SK-N-SH (cell line): ENCODE measurements at regions not wholly inside any gene's neighbourhood (a gene's known extent, or its start where the extent isn't known, plus 50 kb on each side); places are given as distances from the start of the nearest gene placed in this dataset.

Experiments used
- CTCF ChIA-PET: fragments of 300-600, 350-600 bp; formaldehyde crosslinking; extraction: SDS; loops from one replicate; lab custom pipeline; 2021; lab: Yijun Ruan, JAX
- POLR2A ChIA-PET: fragments of 350-600 bp; sonication (Branson Sonifier 250); formaldehyde crosslinking; extraction: SDS; loops from one replicate; lab custom pipeline; 2020; ENCODE audit warnings: antibody characterized with exemption, inconsistent platforms; lab: Yijun Ruan, JAX
- DNase-seq: peaks from one replicate; pipeline ENCODE4 v3.0.0; 2012
- H2AFZ ChIP-seq: fragments of 200-600 bp; sonication (generic); 2 replicates; pipeline ENCODE4 v1.8.1; 2016; ENCODE audit warnings: antibody characterized with exemption, mild to moderate bottlenecking, low read depth
- H3F3A ChIP-seq: fragments of 200-600 bp; sonication (generic); replicated peaks from 2 replicates; pipeline ENCODE3; 2016; ENCODE audit warnings: antibody characterized with exemption, mild to moderate bottlenecking; ENCODE audit not compliant: insufficient read depth
- H3K27ac ChIP-seq, 2 experiments: fragments of 200-500 bp in 1 of 2; fragments of 200-600 bp in 1 of 2; sonication (Bioruptor generic) in 1 of 2; sonication (generic), shearing (Covaris generic) in 1 of 2; 2 replicates each; pipeline versions ENCODE4 v1.5.1 to v1.6.1; 2014 to 2016; ENCODE audit warnings: low read depth in 2 of 2, inconsistent platforms in 1 of 2, low read length in 1 of 2, mild to moderate bottlenecking in 1 of 2, mixed read lengths in 1 of 2
- H3K27me3 ChIP-seq: fragments of 200-600 bp; sonication (generic), shearing (Covaris generic); 2 replicates; pipeline ENCODE4 v1.6.1; 2016; ENCODE audit warnings: mixed run types; ENCODE audit not compliant: insufficient read depth
- H3K36me3 ChIP-seq, 2 experiments: fragments of 200-500 bp in 1 of 2; fragments of 200-600 bp in 1 of 2; sonication (Bioruptor generic) in 1 of 2; sonication (generic) in 1 of 2; replicated peaks in 1 of 2; 2 replicates each; pipeline versions ENCODE3 to v1.5.1; 2014 to 2016; ENCODE audit warnings: low read length in 1 of 2, mild to moderate bottlenecking in 1 of 2; ENCODE audit not compliant: insufficient read depth in 2 of 2, control insufficient read depth in 1 of 2
- H3K4me1 ChIP-seq, 2 experiments: fragments of 200-500 bp in 1 of 2; fragments of 200-600 bp in 1 of 2; sonication (Bioruptor generic) in 1 of 2; sonication (generic), shearing (Covaris generic) in 1 of 2; 2 replicates each; pipeline versions ENCODE4 v1.5.1 to v1.6.1; 2014 to 2016; ENCODE audit warnings: low read depth in 1 of 2, low read length in 1 of 2, mixed run types in 1 of 2; ENCODE audit not compliant: insufficient read depth in 2 of 2, control insufficient read depth in 1 of 2
- H3K4me2 ChIP-seq: fragments of 200-600 bp; sonication (generic), shearing (Covaris generic); 2 replicates; pipeline ENCODE4 v1.6.1; 2017; ENCODE audit warnings: mixed run types
- H3K4me3 ChIP-seq, 2 experiments: fragments of 200-500 bp in 1 of 2; fragments of 200-600 bp in 1 of 2; sonication (Bioruptor generic) in 1 of 2; sonication (generic), shearing (Covaris generic) in 1 of 2; 2 replicates each; pipeline versions ENCODE4 v1.5.1 to v1.8.1; 2014 to 2016; ENCODE audit warnings: low read depth in 2 of 2, inconsistent platforms in 1 of 2, low read length in 1 of 2, mild to moderate bottlenecking in 1 of 2, mixed read lengths in 1 of 2, moderate library complexity in 1 of 2
- H3K79me2 ChIP-seq: fragments of 200-600 bp; sonication (generic); 2 replicates; pipeline ENCODE4 v1.8.1; 2017; ENCODE audit warnings: mild to moderate bottlenecking; ENCODE audit not compliant: insufficient read depth
- H3K9ac ChIP-seq: fragments of 200-600 bp; sonication (generic); 2 replicates; pipeline ENCODE4 v1.6.1; 2017; ENCODE audit warnings: mixed run types
- H3K9me2 ChIP-seq: fragments of 200-600 bp; sonication (generic); 2 replicates; pipeline ENCODE4 v1.6.1; 2017; ENCODE audit warnings: mixed run types
- H3K9me3 ChIP-seq: fragments of 200-600 bp; sonication (generic); 2 replicates; pipeline ENCODE4 v1.6.1; 2017; ENCODE audit warnings: mixed run types, mild to moderate bottlenecking, moderate library complexity
- H4K20me1 ChIP-seq: fragments of 200-600 bp; sonication (generic); 2 replicates; pipeline ENCODE4 v1.6.1; 2017; ENCODE audit warnings: mild to moderate bottlenecking, mixed run types; ENCODE audit not compliant: insufficient read depth
- CTCF ChIP-seq: fragments of 200-600 bp; sonication (generic); IDR thresholded peaks from 2 replicates; pipeline ENCODE4 v1.6.1; 2017; ENCODE audit warnings: antibody characterized with exemption, mild to moderate bottlenecking, moderate library complexity
- EP300 ChIP-seq, 2 experiments: IDR thresholded peaks; 2 replicates each; pipeline versions ENCODE4 v1.4.0 to v1.6.1; 2012; ENCODE audit warnings: borderline replicate concordance in 1 of 2, low read depth in 1 of 2, low read length in 1 of 2
- GATA2 ChIP-seq: sonication (generic); formaldehyde crosslinking; IDR thresholded peaks from 2 replicates; pipeline ENCODE4 v1.5.0; 2020; ENCODE audit warnings: mild to moderate bottlenecking, missing genetic modification reagents
- IRF3 ChIP-seq: fragments of 150-350 bp; IDR thresholded peaks from 2 replicates; pipeline ENCODE4 v1.6.1; 2016; ENCODE audit warnings: mild to moderate bottlenecking, low read depth, low read length
- POLR2AphosphoS5 ChIP-seq: IDR thresholded peaks from 2 replicates; pipeline ENCODE4 v1.6.1; 2012; ENCODE audit warnings: low read depth, low read length
- RAD21 ChIP-seq: IDR thresholded peaks from 2 replicates; pipeline ENCODE4 v1.6.1; 2012; ENCODE audit warnings: mild to moderate bottlenecking, low read length
- RCOR1 ChIP-seq: fragments of 150-350 bp; IDR thresholded peaks from 2 replicates; pipeline ENCODE4 v1.6.1; 2017; ENCODE audit warnings: antibody characterized with exemption, low read length
- RFX5 ChIP-seq: IDR thresholded peaks from 2 replicates; pipeline ENCODE4 v1.6.1; 2012; ENCODE audit warnings: mild to moderate bottlenecking, improper control_type of control experiment, low read length
- RXRA ChIP-seq: IDR thresholded peaks from 2 replicates; pipeline ENCODE4 v1.4.0; 2012; ENCODE audit warnings: low read depth, mild to moderate bottlenecking, borderline replicate concordance
- SIN3A ChIP-seq: IDR thresholded peaks from 2 replicates; pipeline ENCODE4 v1.6.1; 2012; ENCODE audit warnings: low read depth, mild to moderate bottlenecking, low read length, moderate library complexity, borderline replicate concordance
- TEAD4 ChIP-seq: IDR thresholded peaks from 2 replicates; pipeline ENCODE4 v1.4.0; 2012; ENCODE audit warnings: mild to moderate bottlenecking, borderline replicate concordance; ENCODE audit not compliant: insufficient read depth
- WGBS: methylation state at CpG from one replicate; pipeline ENCODE4 v1.1.6; 2017; ENCODE audit warnings: low lambda C conversion rate; 5-methylcytosine and 5-hydroxymethylcytosine counted together
- TF ChIP-seq, protein P1 (sequence below): IDR thresholded peaks from 2 replicates; pipeline ENCODE4 v1.4.0; 2012; ENCODE audit warnings: low read depth, borderline replicate concordance
- TF ChIP-seq, protein P2 (sequence below): fragments of 150-350 bp; IDR thresholded peaks from 2 replicates; pipeline ENCODE4 v1.6.1; 2017; ENCODE audit warnings: antibody characterized with exemption, low read length, low read depth, borderline replicate concordance
- TF ChIP-seq, protein P3 (sequence below): IDR thresholded peaks from 2 replicates; pipeline ENCODE4; 2012

DNA sequence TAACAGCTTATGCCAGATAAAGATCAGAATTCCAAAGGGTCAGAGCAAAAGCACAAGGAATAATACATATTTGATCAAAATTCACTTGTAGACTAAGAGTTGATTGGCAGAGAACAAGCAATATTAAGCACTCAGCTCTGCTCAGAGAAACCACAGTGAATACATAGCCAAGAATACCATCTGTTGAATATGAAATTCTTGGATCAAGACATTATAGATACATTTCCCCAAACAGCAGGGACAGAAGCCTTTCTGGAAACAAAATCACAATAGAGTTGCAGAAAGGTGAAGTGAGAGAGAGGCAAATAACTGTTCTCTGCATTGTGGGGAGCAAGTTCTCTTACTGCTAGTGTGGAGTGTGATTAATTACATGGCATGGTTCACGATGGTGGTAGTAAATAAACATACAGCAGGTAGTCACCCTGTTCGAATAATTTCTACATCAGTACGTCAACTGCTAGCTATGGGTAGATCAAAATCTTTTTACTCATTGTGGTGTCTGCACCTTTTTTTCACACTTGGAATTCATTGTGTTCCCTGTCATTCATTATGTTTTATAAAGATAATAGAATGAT, 366.7 kb downstream of the PCDH7 start:
- no peaks in the 10 kb centered on the region for H3F3A ChIP-seq

DNA sequence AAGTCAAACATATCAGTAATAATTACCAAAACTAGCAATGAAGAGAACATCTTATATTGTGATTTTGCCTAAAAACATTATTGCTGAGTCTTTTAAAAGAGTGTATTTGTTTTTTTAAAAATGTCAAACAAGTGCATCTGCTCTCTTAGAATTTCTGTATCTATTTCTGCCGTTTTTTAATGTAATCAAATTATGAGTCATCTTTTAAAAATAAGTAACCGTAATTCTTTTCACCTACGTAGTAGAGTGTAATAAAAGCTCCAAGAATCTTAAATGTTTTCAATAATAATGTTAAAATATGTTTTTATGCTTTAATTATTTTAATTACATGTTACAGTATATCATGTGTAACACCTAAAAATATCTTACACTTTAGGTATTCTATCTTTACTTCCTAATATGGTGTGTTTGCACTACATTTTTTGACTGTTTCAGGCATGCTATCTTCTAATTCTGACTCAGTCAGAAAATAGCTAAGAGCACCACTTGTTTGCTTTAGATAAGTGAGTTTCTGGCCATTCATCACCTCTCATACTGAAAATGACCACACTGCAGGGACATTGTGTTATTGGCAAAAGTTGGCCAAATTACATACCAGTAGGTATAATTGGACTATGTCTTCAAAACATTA, 368.5 kb downstream of the PCDH7 start:
- WGBS, result 32% methylated on average over 3 of the region's 3 CpGs
- H3K4me3 ChIP-seq, result no peak overlapping the region
- no peak overlapping the region for H3K9ac ChIP-seq
- H3K27me3 ChIP-seq, result no peaks in the 10 kb centered on the region
- H3K9me2 ChIP-seq, result no peaks in the 10 kb centered on the region
- CTCF ChIA-PET, result interaction anchor here (2.7 kb wide), 1 partner anchor 42 kb away, joined by 5 read pairs; no protein-coding TSS in a partner anchor
- H3K4me2 ChIP-seq, result no peak overlapping the region
- H3K36me3 ChIP-seq, result no peaks in the 10 kb centered on the region
- no peak for TF ChIP-seq CTCF
- TF ChIP-seq, all 33 proteins: peak for 0
- Histone ChIP-seq H3K27ac (no peak overlapping the region), H2AFZ (no peak overlapping the region), H3F3A (no peaks in the 10 kb centered on the region), H4K20me1 (no peaks in the 10 kb centered on the region), H3K9me3 (no peaks in the 10 kb centered on the region), H3K4me1 (no peaks in the 10 kb centered on the region; a peak in 2 of 4 replicates), H3K79me2 (no peaks in the 10 kb centered on the region)
- no peak for DNase-seq
- POLR2A ChIA-PET, result no interaction called here

More for the DNA sequence above, 366.7 kb downstream of the PCDH7 start:
- TF ChIP-seq SIN3A (no peak), RFX5 (no peak), RAD21 (no peak)
- TF ChIP-seq, protein P1, sequence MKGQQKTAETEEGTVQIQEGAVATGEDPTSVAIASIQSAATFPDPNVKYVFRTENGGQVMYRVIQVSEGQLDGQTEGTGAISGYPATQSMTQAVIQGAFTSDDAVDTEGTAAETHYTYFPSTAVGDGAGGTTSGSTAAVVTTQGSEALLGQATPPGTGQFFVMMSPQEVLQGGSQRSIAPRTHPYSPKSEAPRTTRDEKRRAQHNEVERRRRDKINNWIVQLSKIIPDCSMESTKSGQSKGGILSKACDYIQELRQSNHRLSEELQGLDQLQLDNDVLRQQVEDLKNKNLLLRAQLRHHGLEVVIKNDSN, result no peak
- no peak overlapping the region for H3K4me2 ChIP-seq
- H4K20me1 ChIP-seq, result no peaks in the 10 kb centered on the region
- H2AFZ ChIP-seq, result no peak overlapping the region
- DNase-seq, result no peak
- H3K27me3 ChIP-seq, result no peaks in the 10 kb centered on the region
- no peaks in the 10 kb centered on the region for H3K9me3 ChIP-seq
- H3K9ac ChIP-seq, result no peak overlapping the region
- no peaks in the 10 kb centered on the region; a peak in 2 of 4 replicates for H3K4me1 ChIP-seq
- H3K36me3 ChIP-seq, result no peaks in the 10 kb centered on the region
- CTCF ChIA-PET, result no interaction called here
- H3K27ac ChIP-seq, result no peak overlapping the region
- no peaks in the 10 kb centered on the region for H3K79me2 ChIP-seq
- no peak overlapping the region for H3K4me3 ChIP-seq
- POLR2A ChIA-PET, result no interaction called here
- H3K9me2 ChIP-seq, result no peaks in the 10 kb centered on the region
- WGBS, result 72% methylated on average over 3 of the region's 3 CpGs

DNA sequence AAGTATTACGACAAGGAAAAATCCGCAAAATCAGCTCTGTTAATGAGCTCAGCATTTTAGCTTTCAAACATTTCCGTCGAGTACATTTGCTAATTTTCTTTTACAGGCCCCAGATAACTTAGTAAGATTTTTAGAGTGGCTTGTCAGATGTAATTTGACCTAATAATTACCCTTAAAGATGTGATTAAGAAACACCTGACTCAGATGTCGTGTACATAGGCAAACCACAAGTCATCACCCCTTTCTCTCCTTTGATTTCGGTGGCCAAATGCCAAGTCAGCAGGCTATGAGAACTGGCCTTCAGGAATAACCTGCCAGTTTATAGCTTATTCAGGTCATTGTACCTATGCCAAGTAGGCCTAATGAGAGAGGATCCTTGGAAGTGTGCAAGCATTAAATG, 369.6 kb downstream of the PCDH7 start:
- Histone ChIP-seq H3K9me3 (no peaks in the 10 kb centered on the region), H3F3A (no peaks in the 10 kb centered on the region), H3K36me3 (no peaks in the 10 kb centered on the region), H3K4me3 (no peak overlapping the region), H3K4me1 (peaks cover 0 to 2% of the 10 kb centered on the region in 2 experiments; a peak in 3 of 4 replicates), H3K4me2 (no peak overlapping the region), H3K9ac (no peak overlapping the region), H3K79me2 (no peaks in the 10 kb centered on the region), H3K9me2 (no peaks in the 10 kb centered on the region), H4K20me1 (no peaks in the 10 kb centered on the region), H2AFZ (no peak overlapping the region), H3K27me3 (no peaks in the 10 kb centered on the region), H3K27ac (no peak overlapping the region)
- 63% methylated on average over 6 of the region's 6 CpGs for WGBS
- ChIA-PET CTCF (interaction anchor here (2.7 kb wide), 1 partner anchor 43 kb away, joined by 5 read pairs; no protein-coding TSS in a partner anchor), POLR2A (no interaction called here)
- DNase-seq, result no peak
- no peak for TF ChIP-seq RXRA
- TF ChIP-seq GATA2, result no peak
- TF ChIP-seq, protein P2, sequence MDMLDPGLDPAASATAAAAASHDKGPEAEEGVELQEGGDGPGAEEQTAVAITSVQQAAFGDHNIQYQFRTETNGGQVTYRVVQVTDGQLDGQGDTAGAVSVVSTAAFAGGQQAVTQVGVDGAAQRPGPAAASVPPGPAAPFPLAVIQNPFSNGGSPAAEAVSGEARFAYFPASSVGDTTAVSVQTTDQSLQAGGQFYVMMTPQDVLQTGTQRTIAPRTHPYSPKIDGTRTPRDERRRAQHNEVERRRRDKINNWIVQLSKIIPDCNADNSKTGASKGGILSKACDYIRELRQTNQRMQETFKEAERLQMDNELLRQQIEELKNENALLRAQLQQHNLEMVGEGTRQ, result no peak
- TF ChIP-seq POLR2AphosphoS5, result no peak
- no peak for TF ChIP-seq RCOR1
- no peak for TF ChIP-seq EP300 (IDR thresholded peaks at IDR 0.05; ENCODE audit: borderline replicate concordance in 1 of 2, low read depth in 1 of 2, low read length in 1 of 2)
- no peak for TF ChIP-seq IRF3
- TF ChIP-seq, protein P3, sequence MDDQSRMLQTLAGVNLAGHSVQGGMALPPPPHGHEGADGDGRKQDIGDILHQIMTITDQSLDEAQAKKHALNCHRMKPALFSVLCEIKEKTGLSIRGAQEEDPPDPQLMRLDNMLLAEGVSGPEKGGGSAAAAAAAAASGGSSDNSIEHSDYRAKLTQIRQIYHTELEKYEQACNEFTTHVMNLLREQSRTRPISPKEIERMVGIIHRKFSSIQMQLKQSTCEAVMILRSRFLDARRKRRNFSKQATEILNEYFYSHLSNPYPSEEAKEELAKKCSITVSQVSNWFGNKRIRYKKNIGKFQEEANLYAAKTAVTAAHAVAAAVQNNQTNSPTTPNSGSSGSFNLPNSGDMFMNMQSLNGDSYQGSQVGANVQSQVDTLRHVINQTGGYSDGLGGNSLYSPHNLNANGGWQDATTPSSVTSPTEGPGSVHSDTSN, result no peak
- TF ChIP-seq TEAD4, result no peak
